ENCODE measurements at regions not wholly inside any gene's neighbourhood (a gene's known extent, or its start where the extent isn't known, plus 50 kb on each side); places are given as distances from the start of the nearest gene placed in this dataset.

DNA sequence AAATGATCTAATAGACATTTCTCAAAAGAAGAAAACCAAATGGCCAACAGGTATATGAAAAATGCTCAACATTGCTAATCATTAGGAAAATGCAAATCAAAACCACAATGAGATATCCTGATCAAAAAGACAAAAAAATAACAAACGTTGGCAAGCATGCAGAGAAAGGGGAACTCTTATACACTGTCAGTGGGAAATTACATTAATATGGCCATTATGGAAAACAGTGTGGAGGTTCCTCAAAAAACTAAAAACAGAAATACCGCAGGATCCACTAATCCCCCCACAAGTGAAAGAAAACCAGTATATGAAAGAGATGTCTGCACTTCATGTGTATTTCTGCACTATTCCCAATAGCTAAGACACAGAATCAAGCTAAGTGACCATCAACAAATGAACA lies 57.7 kb upstream of the CTIF start:
- H3F3A ChIP-seq (ENCODE audit: insufficient read depth, low read length), result no peaks in the 10 kb centered on the region
- no peaks in the 10 kb centered on the region for H3K79me2 ChIP-seq (ENCODE audit: low read length)
- DNase-seq, result no peak
- H3K4me3 ChIP-seq (ENCODE audit: low read length), result no peak overlapping the region
- TF ChIP-seq EZH2 (optimal IDR thresholded peaks at IDR 0.05; ENCODE audit: low read depth, low read length) (no peak), EZH2phosphoT487 (IDR thresholded peaks at IDR 0.05; ENCODE audit: low read length) (no peak)
- TF ChIP-seq, protein P1, sequence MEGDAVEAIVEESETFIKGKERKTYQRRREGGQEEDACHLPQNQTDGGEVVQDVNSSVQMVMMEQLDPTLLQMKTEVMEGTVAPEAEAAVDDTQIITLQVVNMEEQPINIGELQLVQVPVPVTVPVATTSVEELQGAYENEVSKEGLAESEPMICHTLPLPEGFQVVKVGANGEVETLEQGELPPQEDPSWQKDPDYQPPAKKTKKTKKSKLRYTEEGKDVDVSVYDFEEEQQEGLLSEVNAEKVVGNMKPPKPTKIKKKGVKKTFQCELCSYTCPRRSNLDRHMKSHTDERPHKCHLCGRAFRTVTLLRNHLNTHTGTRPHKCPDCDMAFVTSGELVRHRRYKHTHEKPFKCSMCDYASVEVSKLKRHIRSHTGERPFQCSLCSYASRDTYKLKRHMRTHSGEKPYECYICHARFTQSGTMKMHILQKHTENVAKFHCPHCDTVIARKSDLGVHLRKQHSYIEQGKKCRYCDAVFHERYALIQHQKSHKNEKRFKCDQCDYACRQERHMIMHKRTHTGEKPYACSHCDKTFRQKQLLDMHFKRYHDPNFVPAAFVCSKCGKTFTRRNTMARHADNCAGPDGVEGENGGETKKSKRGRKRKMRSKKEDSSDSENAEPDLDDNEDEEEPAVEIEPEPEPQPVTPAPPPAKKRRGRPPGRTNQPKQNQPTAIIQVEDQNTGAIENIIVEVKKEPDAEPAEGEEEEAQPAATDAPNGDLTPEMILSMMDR (IDR thresholded peaks at IDR 0.05; ENCODE audit: low read length), result no peak
- no peaks in the 10 kb centered on the region for H3K9me2 ChIP-seq (replicated peaks; ENCODE audit: insufficient read depth, low read length)
- H3K4me1 ChIP-seq (ENCODE audit: low read length), result no peaks in the 10 kb centered on the region
- no peak overlapping the region for H2AFZ ChIP-seq (ENCODE audit: low read length)
- H4K20me1 ChIP-seq (ENCODE audit: insufficient read depth, low read length), result no peaks in the 10 kb centered on the region
- H3K27ac ChIP-seq (ENCODE audit: low read length), result no peak overlapping the region
- H3K36me3 ChIP-seq (replicated peaks; ENCODE audit: insufficient read depth, low read length), result no peaks in the 10 kb centered on the region
- H3K4me2 ChIP-seq (ENCODE audit: low read depth, low read length), result no peak overlapping the region
- no peaks in the 10 kb centered on the region for H3K27me3 ChIP-seq (replicated peaks; ENCODE audit: insufficient read depth, low read length)
- H3K9me3 ChIP-seq (replicated peaks; ENCODE audit: insufficient read depth, low read length), result no peaks in the 10 kb centered on the region
- no peak overlapping the region for H3K9ac ChIP-seq (ENCODE audit: low read length)

DNA sequence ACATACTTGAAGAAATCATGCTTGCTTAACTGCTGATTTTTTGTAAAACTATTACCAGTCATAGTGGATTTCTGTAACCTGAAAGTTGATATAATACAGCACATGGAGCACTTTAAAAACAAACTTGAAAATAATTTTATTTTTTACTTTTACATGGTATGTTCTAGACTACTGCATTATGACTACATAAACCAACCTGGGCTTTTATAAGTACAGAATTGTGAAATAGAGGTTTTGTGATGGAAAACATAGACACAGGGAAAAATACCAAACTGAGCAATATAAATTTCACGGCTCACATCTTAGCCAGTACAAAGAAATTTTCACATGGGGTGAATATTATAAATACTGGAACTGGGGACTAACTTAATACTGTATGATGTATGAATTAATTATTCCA lies 59.3 kb upstream of the CTIF start:
- Histone ChIP-seq H3K79me2 (ENCODE audit: low read length) (no peaks in the 10 kb centered on the region), H3K4me1 (ENCODE audit: low read length) (peaks cover 6% of the 10 kb centered on the region), H3K4me2 (ENCODE audit: low read depth, low read length) (no peak overlapping the region), H3K9ac (ENCODE audit: low read length) (no peak overlapping the region), H3K9me3 (replicated peaks; ENCODE audit: insufficient read depth, low read length) (no peaks in the 10 kb centered on the region), H2AFZ (ENCODE audit: low read length) (no peak overlapping the region), H3K36me3 (replicated peaks; ENCODE audit: insufficient read depth, low read length) (no peaks in the 10 kb centered on the region), H4K20me1 (ENCODE audit: insufficient read depth, low read length) (no peaks in the 10 kb centered on the region), H3K9me2 (replicated peaks; ENCODE audit: insufficient read depth, low read length) (no peaks in the 10 kb centered on the region), H3K27ac (ENCODE audit: low read length) (no peak overlapping the region), H3F3A (ENCODE audit: insufficient read depth, low read length) (peaks cover 5% of the 10 kb centered on the region), H3K4me3 (ENCODE audit: low read length) (no peak overlapping the region), H3K27me3 (replicated peaks; ENCODE audit: insufficient read depth, low read length) (no peaks in the 10 kb centered on the region)
- TF ChIP-seq, protein P1 (IDR thresholded peaks at IDR 0.05; ENCODE audit: low read length), result no peak
- TF ChIP-seq EZH2 (optimal IDR thresholded peaks at IDR 0.05; ENCODE audit: low read depth, low read length) (no peak), EZH2phosphoT487 (IDR thresholded peaks at IDR 0.05; ENCODE audit: low read length) (no peak)
- no peak for DNase-seq

DNA sequence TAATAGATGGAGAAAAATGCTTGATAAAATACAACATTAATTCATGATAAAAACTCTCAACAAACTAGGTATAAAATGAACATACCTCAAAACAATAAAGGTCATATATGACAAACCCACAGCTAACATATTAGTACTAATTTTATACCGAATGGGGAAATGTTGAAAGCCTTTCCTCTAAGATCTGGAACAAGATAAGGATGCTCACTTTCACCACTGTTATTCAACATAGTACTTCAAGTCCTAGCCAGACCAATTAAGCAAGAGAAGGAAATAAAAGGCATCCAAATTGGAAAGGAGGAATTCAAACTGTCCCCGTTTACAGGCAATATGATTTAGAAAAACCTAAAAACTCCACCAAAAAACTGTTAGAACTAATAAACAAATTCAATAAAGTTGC lies 61.5 kb upstream of the CTIF start:
- no peak for DNase-seq
- TF ChIP-seq EZH2phosphoT487 (IDR thresholded peaks at IDR 0.05; ENCODE audit: low read length) (no peak), EZH2 (optimal IDR thresholded peaks at IDR 0.05; ENCODE audit: low read depth, low read length) (no peak)
- TF ChIP-seq, protein P1 (IDR thresholded peaks at IDR 0.05; ENCODE audit: low read length), result no peak
- Histone ChIP-seq H2AFZ (ENCODE audit: low read length) (no peak overlapping the region), H3F3A (ENCODE audit: insufficient read depth, low read length) (peaks cover 17% of the 10 kb centered on the region), H3K79me2 (ENCODE audit: low read length) (no peaks in the 10 kb centered on the region), H3K27me3 (replicated peaks; ENCODE audit: insufficient read depth, low read length) (no peaks in the 10 kb centered on the region), H3K4me1 (ENCODE audit: low read length) (peaks cover 25% of the 10 kb centered on the region), H3K9me2 (replicated peaks; ENCODE audit: insufficient read depth, low read length) (no peaks in the 10 kb centered on the region), H3K36me3 (replicated peaks; ENCODE audit: insufficient read depth, low read length) (no peaks in the 10 kb centered on the region), H3K27ac (ENCODE audit: low read length) (no peak overlapping the region), H3K4me3 (ENCODE audit: low read length) (no peak overlapping the region), H3K9ac (ENCODE audit: low read length) (no peak overlapping the region), H3K4me2 (ENCODE audit: low read depth, low read length) (no peak overlapping the region), H4K20me1 (ENCODE audit: insufficient read depth, low read length) (no peaks in the 10 kb centered on the region), H3K9me3 (replicated peaks; ENCODE audit: insufficient read depth, low read length) (no peaks in the 10 kb centered on the region)
